ENCODE measurements at regions not wholly inside any gene's neighbourhood (a gene's known extent, or its start where the extent isn't known, plus 50 kb on each side); places are given as distances from the start of the nearest gene placed in this dataset.
A peak's percentile ranks its signal among the peaks of the same experiment; 100 is the strongest.

DNA sequence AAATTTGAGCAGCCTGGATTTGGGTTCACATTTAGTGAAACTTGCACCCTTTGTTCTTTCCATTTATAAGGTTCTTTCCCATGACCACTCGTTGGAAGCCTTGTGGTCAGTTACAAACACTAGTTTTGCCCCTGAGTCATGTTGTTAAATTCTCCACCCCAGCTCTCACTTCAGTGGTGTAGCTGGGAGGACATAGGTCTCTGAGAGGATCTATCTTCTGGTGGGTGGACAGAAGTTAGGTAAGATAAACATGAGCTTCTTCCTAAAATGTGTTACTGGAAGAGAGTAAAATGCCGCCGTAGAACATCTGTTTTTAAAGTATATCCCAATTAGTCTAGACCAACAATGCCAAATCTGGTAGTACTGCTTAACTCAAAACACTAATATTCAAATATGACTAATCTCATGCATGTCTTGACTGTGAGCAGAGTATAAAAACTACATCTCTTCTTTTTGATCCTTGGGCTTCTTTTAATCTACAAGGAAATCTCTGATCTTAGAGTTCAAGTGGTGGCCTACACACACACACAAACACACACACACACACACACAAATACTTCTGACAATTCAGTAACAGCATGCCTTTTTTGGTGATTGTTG lies 162.6 kb upstream of the FN1 start:
- no peak for DNase-seq (ENCODE audit: low spot score)

DNA sequence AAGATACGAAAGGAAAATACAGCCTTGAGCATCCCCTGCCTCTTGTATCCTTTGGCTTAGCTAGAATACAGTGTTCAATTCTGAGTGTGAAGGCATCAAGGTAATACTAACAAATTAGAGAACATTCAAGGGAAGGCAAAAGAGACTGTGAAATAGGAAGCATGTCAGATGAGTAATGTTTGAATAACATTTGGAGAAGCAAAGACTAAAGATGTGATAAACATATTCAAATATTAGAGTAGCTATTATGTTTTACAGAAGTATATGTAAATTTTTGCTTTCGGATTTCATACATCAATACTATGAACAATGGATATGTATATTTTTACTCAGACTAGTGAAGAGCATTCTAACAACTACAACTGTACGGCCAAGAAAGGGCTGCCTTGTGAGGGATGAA lies 161.7 kb upstream of the FN1 start:
- no peak for DNase-seq (ENCODE audit: low spot score)

DNA sequence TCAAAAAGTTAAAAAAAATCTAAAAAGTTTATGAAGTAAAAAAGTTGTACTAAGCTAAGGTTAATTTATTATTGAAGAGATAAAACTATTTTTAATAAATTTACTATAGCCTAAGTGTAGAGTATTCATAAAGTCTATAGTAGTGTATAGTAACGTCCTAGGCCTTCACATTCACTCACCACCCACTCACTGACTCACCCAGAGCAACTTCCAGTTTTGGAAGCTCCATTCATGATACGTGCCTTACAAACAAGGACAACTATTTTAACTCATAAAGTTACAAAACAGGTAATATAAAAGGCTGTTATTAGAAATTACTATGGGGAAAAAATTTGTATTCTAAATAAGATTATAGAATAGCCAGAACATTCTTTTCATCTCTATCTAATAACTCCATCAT lies 158.9 kb upstream of the FN1 start:
- no peak for DNase-seq (ENCODE audit: low spot score)

DNA sequence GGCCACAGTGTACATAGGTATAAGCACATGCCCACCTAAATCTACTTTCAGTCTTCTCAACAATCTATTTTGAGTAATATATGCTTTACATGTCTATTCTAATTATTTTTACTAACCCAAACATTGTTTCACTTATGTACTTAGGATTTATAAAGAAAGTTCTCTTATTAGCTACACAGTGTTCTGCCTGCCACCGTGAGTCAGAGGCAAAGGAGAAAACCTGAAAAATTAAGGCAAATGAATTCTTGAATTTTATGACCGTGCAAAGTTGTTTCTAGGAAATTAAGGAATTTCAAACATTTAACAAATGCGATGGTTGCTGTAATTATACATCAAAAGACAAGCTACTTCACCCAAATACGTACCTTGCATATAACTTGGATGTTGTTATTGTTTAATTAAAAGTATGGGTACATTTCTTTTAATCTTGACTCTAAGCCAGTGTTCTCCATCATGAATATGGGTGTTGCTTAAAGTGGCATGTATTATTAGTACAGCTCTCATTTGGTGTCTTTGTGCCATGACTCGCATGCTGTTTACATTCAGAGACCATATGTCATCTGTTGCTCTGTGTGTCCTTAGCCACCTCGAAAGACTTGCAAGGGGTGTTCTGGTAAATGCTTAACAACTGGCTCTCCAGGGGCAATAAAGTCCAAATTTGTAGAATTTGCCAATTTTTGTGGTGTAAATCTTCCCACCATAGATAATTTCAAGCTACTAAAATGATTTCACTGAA lies 154.3 kb upstream of the FN1 start:
- no peak for DNase-seq (ENCODE audit: low spot score)

DNA sequence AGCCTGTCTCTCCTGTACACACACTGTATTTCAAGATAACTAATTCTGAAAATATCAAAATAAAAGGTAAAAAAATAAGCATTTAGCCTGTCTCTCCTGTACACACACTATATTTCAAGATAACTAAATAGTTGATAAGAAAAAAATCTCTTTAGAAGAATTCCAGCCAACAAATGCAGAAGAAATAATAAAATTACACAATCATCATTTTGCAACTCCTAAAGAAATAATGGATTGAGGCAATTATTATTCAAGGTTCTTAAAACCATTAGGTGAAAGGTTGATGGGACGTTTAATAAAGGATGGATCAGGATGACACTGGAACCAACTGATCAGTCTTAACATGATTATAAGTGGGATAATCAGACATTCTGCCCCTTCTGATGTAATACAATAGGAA lies 148.0 kb upstream of the FN1 start:
- no peak for DNase-seq (ENCODE audit: low spot score)

DNA sequence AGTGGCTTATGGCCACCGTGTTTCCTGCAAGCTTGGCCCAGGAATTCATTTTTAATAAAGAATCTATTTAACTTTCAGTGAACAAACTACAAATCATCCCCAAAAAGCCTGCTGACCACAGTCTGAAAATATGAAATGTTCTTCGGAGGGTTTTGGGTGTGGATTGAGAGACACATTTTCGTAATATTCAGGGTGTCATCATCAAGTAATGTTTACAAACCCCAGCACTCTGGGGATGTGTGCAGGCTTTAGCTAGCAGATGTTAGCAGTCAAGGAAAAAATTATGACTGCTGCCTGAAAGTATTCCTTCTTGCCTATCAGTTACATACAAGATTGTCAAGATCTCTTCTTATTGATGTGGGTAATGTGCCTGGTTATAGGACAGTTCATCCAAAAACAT lies 143.9 kb upstream of the FN1 start:
- DNase-seq (ENCODE audit: low spot score) = no peak

DNA sequence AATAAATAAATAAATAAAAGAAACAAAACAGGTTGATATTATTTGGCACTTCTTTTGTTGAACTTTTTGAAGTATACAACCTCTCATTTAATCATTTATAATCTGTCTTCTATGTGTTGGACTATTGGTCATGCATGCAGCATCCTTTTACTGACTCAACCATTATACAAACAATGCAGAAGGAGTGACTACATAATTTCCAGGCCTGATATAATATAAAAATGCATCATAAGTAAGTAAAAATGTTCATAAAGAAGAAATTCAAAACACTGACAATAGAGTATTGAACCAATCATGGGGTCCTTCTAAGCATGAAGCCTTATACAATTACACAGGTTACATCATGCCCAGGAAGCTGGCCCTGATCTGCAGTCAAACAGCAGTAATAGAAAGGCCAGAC lies 141.5 kb upstream of the FN1 start:
- DNase-seq (ENCODE audit: low spot score) = no peak

DNA sequence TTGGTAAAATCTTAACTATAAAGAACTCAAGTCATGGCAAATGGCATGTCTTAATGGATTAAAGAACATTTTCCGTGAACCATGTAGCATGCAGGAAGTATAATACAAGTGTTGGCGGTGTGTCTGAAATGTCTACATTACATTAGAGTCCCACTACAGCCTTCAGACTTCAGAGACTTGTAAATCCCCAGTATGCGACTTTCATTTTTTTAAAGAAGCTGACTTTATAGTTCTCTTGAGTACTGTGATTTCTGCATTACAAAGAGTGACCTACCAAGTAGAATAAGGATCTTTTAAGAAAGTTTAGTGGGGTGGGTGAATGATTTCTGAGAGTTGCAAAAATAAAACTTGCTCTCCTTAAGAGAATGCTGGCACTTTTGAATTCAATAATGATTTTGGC lies 140.7 kb upstream of the FN1 start:
- no peak for DNase-seq (ENCODE audit: low spot score)

DNA sequence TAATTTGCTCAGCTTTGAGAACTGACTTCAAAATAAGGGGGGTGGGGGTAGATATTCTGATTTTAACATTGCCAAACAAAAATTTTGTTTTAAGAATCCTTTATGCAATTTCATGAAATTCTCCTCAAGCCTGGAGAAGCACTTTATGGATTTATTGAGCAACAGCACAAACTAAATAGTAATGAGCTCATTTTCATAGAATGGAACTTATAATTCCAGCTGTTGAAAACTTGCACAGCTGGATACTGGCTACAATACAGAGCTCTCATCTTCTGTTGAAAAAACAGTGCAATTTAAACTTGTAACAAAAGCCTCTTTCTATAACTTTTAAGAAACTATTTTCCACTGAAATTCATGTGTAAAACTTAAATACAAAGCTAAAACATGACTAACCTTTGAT lies 137.6 kb upstream of the FN1 start:
- no peak for DNase-seq (ENCODE audit: low spot score)

DNA sequence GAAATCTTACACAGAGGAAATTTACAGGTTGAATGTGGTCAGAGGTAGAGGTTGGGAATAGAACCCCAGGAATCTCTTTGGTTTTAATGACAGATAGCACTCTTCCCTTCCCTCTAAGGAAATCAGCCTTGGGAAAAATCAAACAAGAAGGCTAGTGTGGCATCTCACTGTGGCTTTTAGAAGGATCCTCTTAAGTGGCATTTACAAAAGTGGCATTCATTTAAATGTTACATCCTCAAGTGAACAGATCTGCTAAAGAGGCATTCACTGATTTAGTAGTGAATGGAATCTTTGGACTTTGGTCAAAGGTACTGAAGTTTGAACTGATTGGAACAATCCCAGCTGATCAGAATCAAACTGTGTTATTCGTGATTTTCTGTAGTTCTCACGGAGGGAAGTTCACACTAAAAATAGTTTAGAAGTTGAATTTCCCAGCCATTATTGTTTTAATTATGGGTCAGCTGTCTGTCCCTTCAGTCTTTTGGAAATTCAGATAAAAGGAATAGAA lies 136.5 kb upstream of the FN1 start:
- DNase-seq (ENCODE audit: low spot score) = no peak

DNA sequence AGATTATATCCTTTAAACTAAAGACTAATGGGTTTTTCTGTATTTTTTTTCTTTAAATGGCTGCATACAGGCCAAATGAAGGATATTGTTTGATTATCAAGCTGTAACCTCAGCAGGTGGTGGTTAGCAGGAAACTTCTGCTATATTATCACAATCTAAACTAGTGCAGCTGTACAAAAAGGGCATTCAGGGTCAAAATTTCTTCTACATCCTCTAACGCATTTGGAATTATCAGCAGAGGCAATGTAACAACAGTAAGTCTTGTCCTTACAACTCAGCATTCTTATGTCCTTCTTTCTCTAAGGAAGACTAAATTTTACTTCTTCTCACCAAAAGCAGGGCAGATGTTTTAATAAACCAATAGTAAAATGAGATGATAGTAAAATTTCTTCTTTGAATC lies 135.8 kb upstream of the FN1 start:
- no peak for DNase-seq (ENCODE audit: low spot score)

DNA sequence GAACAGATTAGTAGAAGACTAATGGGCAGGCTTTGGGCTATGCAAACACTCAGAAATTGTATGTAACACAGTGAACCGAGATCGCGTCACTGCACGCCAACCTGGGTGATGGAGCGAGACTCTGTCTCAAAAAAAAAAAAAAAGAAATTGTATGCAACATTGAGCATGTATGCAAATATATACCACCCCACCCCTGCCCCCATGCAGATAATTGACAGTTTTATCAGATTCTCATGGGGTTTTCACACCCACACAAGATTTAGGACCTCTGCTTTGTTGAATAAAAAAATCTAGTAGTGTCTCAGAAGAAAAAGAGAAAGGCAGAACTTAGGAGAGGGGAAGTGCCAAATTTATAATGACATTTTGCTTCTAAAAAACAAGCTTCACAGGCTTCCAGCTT lies 131.6 kb upstream of the FN1 start:
- DNase-seq (ENCODE audit: low spot score) = no peak

DNA sequence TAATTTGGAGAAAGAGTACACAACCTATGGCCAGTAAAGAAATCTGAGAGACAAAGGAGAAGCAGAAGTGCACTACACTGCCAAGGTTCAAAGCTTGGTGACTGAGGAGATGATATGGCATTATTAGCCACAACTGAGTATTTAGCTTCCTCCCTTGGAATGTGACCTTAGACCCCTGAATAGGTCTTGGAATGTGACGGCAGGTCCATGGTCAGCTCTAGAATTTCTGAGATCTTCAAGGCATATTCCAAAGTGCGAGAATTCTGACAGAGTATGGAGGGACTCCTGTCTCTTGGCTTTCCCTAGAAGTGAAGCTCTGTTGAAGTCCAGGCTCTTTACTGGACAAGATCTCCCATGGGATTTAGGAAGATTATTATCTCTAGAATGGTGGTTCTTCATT lies 130.0 kb upstream of the FN1 start:
- DNase-seq (ENCODE audit: low spot score) = no peak

DNA sequence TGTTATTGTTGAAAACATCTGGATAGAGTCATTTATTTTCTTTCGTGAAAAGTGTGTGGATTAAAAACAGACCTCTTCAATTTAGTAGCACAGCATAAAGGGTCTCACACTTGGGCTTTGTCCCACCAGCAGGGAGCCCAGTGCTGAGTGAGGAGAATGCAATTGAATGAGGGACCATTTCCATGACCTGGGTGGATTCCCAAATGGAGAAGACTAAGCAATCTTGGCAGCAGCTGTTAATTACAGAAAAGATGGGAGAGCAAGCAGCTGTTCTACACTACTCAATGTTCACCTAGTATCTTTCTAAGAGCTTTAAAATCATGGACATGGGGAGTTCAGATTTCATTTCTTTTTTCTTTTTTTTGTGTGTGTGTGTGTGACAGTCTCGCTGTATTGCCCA lies 121.8 kb upstream of the FN1 start:
- no peak for DNase-seq (ENCODE audit: low spot score)

DNA sequence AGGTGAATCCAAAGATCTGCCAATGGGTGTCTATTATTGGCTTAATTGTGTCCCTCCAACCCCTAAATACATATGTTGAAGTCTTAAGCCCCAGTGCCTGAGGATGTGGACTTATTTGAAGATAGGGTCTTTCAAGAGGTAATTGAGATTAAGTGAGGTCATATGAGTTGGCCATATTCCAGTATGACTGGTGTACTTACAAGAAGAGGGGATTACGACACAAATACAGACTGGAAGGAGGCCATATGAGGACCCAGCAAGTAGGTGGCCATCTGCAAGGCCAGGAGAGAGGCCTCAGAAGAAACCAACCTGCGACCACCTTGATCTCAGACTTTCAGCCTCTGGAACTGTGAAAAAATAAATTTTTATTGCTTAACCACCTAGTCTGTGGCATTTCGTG lies 121.1 kb upstream of the FN1 start:
- no peak for DNase-seq (ENCODE audit: low spot score)

DNA sequence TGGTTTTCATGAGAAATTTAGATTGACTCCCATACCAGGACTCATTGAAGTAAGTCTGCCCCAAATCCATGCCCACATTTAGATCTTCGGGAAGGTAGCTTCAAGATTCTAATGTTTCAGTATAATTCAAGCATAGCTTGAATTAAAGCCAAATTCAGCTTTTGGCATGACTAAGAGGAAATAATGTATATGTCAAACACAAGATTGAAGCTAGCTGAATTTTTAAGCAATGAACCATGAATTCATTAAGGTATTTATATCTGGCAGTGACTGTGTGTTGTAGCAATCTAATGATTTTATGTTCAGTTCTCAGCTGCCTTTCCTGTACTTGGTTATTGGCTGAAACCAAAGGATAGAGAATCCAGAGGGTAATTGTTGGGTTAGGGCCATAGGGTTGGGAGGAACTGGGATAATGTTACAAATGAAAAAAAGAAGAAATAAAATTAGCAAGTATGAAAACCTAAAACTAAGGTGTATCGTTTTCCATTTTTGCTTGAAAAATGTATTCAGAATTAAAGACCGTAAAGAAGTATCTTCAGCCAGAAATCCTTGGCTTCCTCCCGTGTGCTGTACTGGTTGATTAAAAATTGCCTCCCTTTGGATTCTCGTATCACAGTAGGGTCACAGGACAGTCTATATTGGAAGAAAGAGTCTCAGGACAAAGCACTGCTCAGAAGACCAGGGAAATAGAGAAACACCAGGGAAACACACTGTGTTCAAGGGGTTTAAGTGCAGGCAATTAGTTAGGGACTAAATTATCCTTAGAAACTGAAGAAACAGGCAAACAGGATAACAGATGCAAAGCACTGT lies 119.0 kb upstream of the FN1 start:
- peak; percentile 29 for DNase-seq (ENCODE audit: low spot score)

DNA sequence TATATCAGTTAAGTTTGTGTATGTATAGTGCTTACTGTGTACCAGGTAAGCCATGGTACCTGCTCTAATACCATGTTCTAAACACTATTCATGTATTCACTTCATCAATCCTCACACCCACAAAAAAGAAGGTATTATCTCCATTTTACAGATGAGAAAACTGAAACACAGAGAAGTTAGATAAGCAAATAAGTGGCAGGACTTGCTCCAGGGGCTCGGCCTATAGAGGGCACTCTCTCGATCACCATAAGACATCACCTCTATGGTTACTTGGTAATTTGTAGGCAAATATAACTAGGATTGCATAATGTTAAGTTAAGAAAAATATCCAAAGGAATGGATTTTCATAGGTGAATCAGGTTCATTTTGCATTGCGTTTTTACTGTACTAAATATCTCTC lies 118.1 kb upstream of the FN1 start:
- no peak for DNase-seq (ENCODE audit: low spot score)

DNA sequence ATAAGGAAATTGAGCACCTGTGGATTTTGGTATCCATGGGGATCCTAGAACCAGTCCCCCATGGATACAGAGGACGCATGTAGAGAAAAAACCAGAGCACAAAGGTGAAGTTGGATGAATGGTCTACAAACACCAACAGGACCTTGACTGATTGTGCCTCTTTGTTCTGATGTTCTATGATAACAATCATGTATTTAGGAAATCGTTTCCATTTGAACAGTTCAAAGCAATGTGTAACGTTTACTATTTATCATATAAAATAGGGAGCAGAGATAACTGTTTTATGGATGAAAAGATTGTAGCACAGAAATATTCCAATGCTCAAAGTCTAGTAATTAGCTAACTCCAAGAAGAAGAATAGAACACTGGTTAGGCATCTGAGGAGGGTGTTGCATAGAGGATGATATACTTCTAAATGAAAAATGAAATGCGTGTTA lies 116.3 kb upstream of the FN1 start:
- DNase-seq (ENCODE audit: low spot score) = no peak

DNA sequence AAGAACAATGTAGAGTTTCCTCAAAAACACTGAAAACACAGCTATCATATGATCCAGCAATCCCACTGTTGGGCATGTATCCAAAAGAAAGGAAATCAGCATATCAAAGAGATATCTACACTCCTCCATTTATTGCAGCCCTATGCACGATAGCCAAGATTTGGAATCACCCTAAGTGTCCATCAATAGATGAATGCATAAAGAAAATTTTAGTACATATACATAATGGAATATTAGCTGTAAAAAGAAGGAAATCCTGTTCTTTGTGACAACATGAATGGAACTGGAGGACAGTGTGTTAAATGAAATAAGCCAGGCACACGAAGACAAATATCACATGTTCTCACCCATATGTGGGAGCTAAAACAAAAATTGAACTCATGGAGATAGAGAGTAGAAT lies 114.5 kb upstream of the FN1 start:
- DNase-seq (ENCODE audit: low spot score) = no peak

DNA sequence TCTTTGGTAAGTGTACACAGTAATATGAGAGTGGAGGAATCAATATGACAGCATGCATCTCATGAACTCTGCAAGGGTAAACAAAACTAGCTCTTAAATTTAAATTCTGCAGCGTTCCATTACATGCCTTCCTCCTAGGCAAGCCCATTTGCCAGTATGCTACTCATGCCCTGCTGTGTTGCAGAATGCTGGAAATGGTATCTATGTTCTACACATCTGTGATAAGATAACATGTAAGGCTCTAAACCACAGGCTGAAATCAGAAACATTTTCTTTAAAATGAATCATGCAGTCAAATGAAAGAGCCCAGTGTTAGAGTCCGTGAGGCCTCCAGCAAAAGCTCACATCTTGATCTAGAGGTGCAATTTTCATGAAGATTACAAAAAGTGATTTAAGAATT lies 112.8 kb upstream of the FN1 start:
- DNase-seq (ENCODE audit: low spot score) = no peak

DNA sequence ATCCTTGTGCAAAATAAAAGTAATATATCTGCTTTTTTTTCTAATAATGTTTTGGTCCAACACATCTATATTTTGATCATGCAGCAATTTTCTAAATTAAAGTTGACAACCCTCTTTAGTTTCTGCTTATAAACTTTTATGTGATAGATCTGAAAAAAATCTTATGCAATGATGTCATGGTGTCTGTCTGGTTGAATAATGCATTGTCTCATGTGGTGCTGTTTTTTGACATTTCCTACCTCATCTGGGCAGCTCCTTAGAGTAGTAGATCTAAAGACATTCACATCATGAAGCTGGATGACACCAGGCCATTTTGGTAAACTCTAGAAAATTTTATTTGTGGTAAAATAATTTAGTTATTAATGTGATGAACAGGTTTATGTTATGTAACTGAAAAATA lies 106.8 kb upstream of the FN1 start:
- no peak for DNase-seq (ENCODE audit: low spot score)

DNA sequence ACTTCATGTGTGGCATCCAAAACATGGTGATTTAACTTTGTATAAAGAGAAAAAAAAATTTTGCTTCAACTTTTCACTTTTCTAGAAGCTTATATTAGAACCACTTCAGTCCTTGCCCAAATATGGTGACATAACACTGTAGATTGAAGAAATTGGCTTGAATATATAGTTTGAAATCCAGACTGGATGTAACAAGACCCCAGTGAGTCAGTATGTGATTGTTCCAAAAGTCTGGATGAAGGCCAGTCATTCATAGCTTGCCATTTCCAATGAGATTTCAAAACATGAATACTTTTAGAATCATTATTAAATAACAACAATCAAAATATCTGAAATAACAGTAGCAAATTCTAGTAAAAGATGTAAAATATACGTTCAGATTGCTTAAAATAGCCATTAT lies 104.8 kb upstream of the FN1 start:
- no peak for DNase-seq (ENCODE audit: low spot score)

DNA sequence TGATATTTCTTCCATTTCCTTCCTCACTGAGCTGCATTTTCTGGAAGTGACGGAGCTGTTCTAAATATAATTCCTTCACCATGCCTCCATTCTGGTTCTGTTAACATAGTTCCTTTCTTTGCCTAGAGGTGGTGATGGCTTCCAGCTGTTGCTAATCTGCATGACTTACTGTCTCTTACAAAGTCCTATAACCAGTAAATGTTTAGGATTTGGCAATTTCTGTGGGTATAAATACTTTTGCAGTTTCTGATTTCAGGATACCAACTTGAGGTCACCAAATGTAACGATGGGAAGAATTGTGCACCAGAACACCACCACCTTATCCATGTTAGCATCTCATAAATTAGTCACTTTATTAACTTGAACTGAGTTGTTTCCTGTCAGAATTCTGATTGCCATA lies 101.7 kb upstream of the FN1 start:
- no peak for DNase-seq (ENCODE audit: low spot score)

Data from iPS-NIHi11 (cell line).